H1 (cell line): ENCODE measurements at regions not wholly inside any gene's neighbourhood (a gene's known extent, or its start where the extent isn't known, plus 50 kb on each side); places are given as distances from the start of the nearest gene placed in this dataset.

Source experiments
- CTCF ChIA-PET: fragments of 300-600 bp; sonication (Branson Sonifier 250); formaldehyde crosslinking; loops from one replicate; lab custom pipeline; 2021; ENCODE audit not compliant: partially characterized antibody; lab: Charles Lee
- POLR2A ChIA-PET: fragments of 300-600 bp; sonication (Branson Sonifier 250); formaldehyde crosslinking; loops from one replicate; lab custom pipeline; 2021; ENCODE audit warnings: inconsistent platforms; ENCODE audit not compliant: partially characterized antibody; lab: Charles Lee
- DNase-seq, 2 experiments: peaks; one replicate each; pipeline versions ENCODE4 v3.0.0 to v3.0.0-alpha.2; 2010 to 2022; ENCODE audit warnings: low spot score in 2 of 2, low read depth in 1 of 2, mixed read lengths in 1 of 2
- FAIRE-seq: peaks from 2 replicates; lab custom pipeline; 2011; peaks lifted over from hg19 to GRCh38; lab: Jason Lieb, UNC
- H2AFZ ChIP-seq: 2 replicates; pipeline ENCODE4 v1.8.1; 2012; ENCODE audit warnings: low read length, inconsistent platforms
- H2AK5ac ChIP-seq: 2 replicates; pipeline ENCODE4 v1.6.1; 2013; ENCODE audit warnings: low read depth, low read length
- H2BK120ac ChIP-seq: replicated peaks from 2 replicates; pipeline ENCODE3; 2013; ENCODE audit warnings: low read depth, low read length, inconsistent platforms
- H2BK12ac ChIP-seq: 2 replicates; pipeline ENCODE4 v1.6.1; 2013; ENCODE audit warnings: low read depth, low read length
- H2BK15ac ChIP-seq: 2 replicates; pipeline ENCODE4 v1.6.1; 2013; ENCODE audit warnings: low read length
- H2BK20ac ChIP-seq: 2 replicates; pipeline ENCODE4 v1.6.1; 2013; ENCODE audit warnings: low read length
- H2BK5ac ChIP-seq: 2 replicates; pipeline ENCODE4 v1.6.1; 2013; ENCODE audit warnings: low read depth, low read length
- H3K14ac ChIP-seq: 2 replicates; pipeline ENCODE4 v1.6.1; 2013; ENCODE audit warnings: inconsistent platforms; ENCODE audit not compliant: insufficient read length
- H3K18ac ChIP-seq: 2 replicates; pipeline ENCODE4 v1.6.1; 2013; ENCODE audit warnings: low read length; ENCODE audit errors: extremely low read depth
- H3K23ac ChIP-seq: 2 replicates; pipeline ENCODE4 v1.6.1; 2013; ENCODE audit warnings: inconsistent platforms; ENCODE audit not compliant: insufficient read length
- H3K23me2 ChIP-seq: 2 replicates; pipeline ENCODE4 v1.6.1; 2013; ENCODE audit warnings: low read depth, low read length
- H3K27ac ChIP-seq: 2 replicates; pipeline ENCODE4 v1.6.1; 2011; ENCODE audit warnings: low read depth, low read length, inconsistent platforms
- H3K27me3 ChIP-seq, 4 experiments: replicated peaks in 1 of 4; 1 replicate in 1 of 4; 2 replicates in 3 of 4; pipeline versions ENCODE4 v1.6.1 to v1.8.1; 2011 to 2013; ENCODE audit warnings: low read length in 3 of 4, mild to moderate bottlenecking in 3 of 4, inconsistent platforms in 2 of 4, mixed read lengths in 2 of 4, moderate library complexity in 1 of 4; ENCODE audit not compliant: control insufficient read depth in 3 of 4, insufficient read depth in 3 of 4; ENCODE audit errors: extremely low read depth in 1 of 4
- H3K36me3 ChIP-seq, 4 experiments: 2 replicates each; pipeline versions ENCODE4 v1.6.1 to v1.8.1; 2011 to 2013; ENCODE audit warnings: mild to moderate bottlenecking in 4 of 4, low read length in 3 of 4, moderate library complexity in 2 of 4, control low read depth in 1 of 4, inconsistent platforms in 1 of 4; ENCODE audit not compliant: insufficient read depth in 4 of 4, control insufficient read depth in 2 of 4
- H3K4ac ChIP-seq: replicated peaks from 2 replicates; pipeline ENCODE3; 2013; ENCODE audit warnings: low read length, low read depth, mixed read lengths, inconsistent platforms; ENCODE audit not compliant: insufficient read length
- H3K4me1 ChIP-seq, 4 experiments: replicated peaks in 1 of 4; 1 replicate in 1 of 4; 2 replicates in 3 of 4; pipeline versions ENCODE4 v1.6.1 to v1.8.1; 2011 to 2013; ENCODE audit warnings: low read length in 3 of 4, inconsistent platforms in 2 of 4, mixed read lengths in 1 of 4; ENCODE audit not compliant: insufficient read depth in 4 of 4, control insufficient read depth in 3 of 4
- H3K4me2 ChIP-seq, 2 experiments: 2 replicates each; pipeline versions ENCODE4 v1.6.1 to v1.8.1; 2011 to 2013; ENCODE audit warnings: low read depth in 2 of 2, low read length in 2 of 2, control low read depth in 1 of 2, inconsistent platforms in 1 of 2, mild to moderate bottlenecking in 1 of 2; ENCODE audit not compliant: insufficient read depth in 1 of 2
- H3K4me3 ChIP-seq, 4 experiments: fragments of 200-600, 300-600 bp in 1 of 4; sonication (generic), shearing (Covaris generic), sonication (Bioruptor Twin) in 1 of 4; 2 replicates each; pipeline versions ENCODE4 v1.5.1 to v1.8.1; 2011 to 2016; ENCODE audit warnings: low read length in 4 of 4, low read depth in 3 of 4, control low read depth in 2 of 4, inconsistent platforms in 2 of 4, mild to moderate bottlenecking in 2 of 4, mixed read lengths in 1 of 4, moderate library complexity in 1 of 4; ENCODE audit not compliant: insufficient read depth in 2 of 4; ENCODE audit errors: extremely low read depth in 1 of 4
- H3K56ac ChIP-seq: replicated peaks from 2 replicates; pipeline ENCODE3; 2013; ENCODE audit warnings: low read depth, mild to moderate bottlenecking, mixed read lengths, low read length, inconsistent platforms; ENCODE audit not compliant: insufficient read length
- H3K79me1 ChIP-seq: 2 replicates; pipeline ENCODE4 v1.6.1; 2013; ENCODE audit warnings: low read depth, low read length, control low read depth
- H3K79me2 ChIP-seq, 2 experiments: 2 replicates each; pipeline versions ENCODE4 v1.6.1 to v1.8.1; 2012 to 2013; ENCODE audit warnings: low read length in 2 of 2, mild to moderate bottlenecking in 2 of 2, inconsistent platforms in 1 of 2; ENCODE audit not compliant: insufficient read depth in 2 of 2, control insufficient read depth in 1 of 2
- H3K9ac ChIP-seq, 4 experiments: replicated peaks in 1 of 4; 1 replicate in 1 of 4; 2 replicates in 3 of 4; pipeline versions ENCODE4 v1.6.1 to v1.8.1; 2011 to 2013; ENCODE audit warnings: low read depth in 3 of 4, low read length in 3 of 4, control low read depth in 2 of 4, mild to moderate bottlenecking in 2 of 4, moderate library complexity in 2 of 4, inconsistent platforms in 1 of 4; ENCODE audit errors: extremely low read depth in 1 of 4
- H3K9me3 ChIP-seq, 2 experiments: 2 replicates each; pipeline versions ENCODE4 v1.6.1 to v1.8.1; 2012 to 2013; ENCODE audit warnings: mild to moderate bottlenecking in 2 of 2, moderate library complexity in 2 of 2, control low read depth in 1 of 2, inconsistent platforms in 1 of 2, low read depth in 1 of 2, low read length in 1 of 2, mixed read lengths in 1 of 2; ENCODE audit not compliant: insufficient read depth in 2 of 2
- H4K20me1 ChIP-seq, 2 experiments: replicated peaks in 1 of 2; 2 replicates each; pipeline versions ENCODE3 to v1.8.1; 2011 to 2013; ENCODE audit warnings: inconsistent platforms in 2 of 2, low read length in 2 of 2, mild to moderate bottlenecking in 1 of 2; ENCODE audit not compliant: insufficient read depth in 2 of 2, control insufficient read depth in 1 of 2
- H4K5ac ChIP-seq: 2 replicates; pipeline ENCODE4 v1.6.1; 2013; ENCODE audit warnings: low read length, low read depth, mixed read lengths, inconsistent platforms; ENCODE audit not compliant: insufficient read length
- H4K8ac ChIP-seq: 2 replicates; pipeline ENCODE4 v1.8.0; 2013; ENCODE audit warnings: mild to moderate bottlenecking, moderate library complexity, low read length, inconsistent platforms; ENCODE audit not compliant: insufficient read depth; ENCODE audit errors: extremely low read depth
- H4K91ac ChIP-seq: replicated peaks from 2 replicates; pipeline ENCODE3; 2013; ENCODE audit warnings: low read length, mixed read lengths, inconsistent platforms; ENCODE audit not compliant: insufficient read length
- BCL11A ChIP-seq, 2 experiments: IDR thresholded peaks; one replicate each; pipeline ENCODE4 v1.6.1; 2011; ENCODE audit warnings: low read depth in 2 of 2, low read length in 2 of 2, mild to moderate bottlenecking in 2 of 2
- CBX8 ChIP-seq: fragments of 300-800, 300-1000 bp; sonication (generic); IDR thresholded peaks from 2 replicates; pipeline ENCODE4 v1.7.1; 2016; ENCODE audit warnings: low read depth, low read length, borderline replicate concordance
- CHD1 ChIP-seq: IDR thresholded peaks from 2 replicates; pipeline ENCODE4 v1.6.1; 2012; ENCODE audit warnings: low read depth, low read length, improper control_type of control experiment
- CTCF ChIP-seq, 3 experiments: IDR thresholded peaks; 1 replicate in 2 of 3; 2 replicates in 1 of 3; pipeline versions ENCODE4 v1.5.1 to v1.6.1; 2011; ENCODE audit warnings: low read length in 3 of 3, mild to moderate bottlenecking in 3 of 3, inconsistent platforms in 2 of 3, low read depth in 1 of 3, moderate library complexity in 1 of 3; ENCODE audit not compliant: insufficient read depth in 1 of 3; ENCODE audit errors: control extremely low read depth in 1 of 3
- GTF2F1 ChIP-seq: IDR thresholded peaks from 2 replicates; pipeline ENCODE4 v1.6.1; 2012; ENCODE audit warnings: low read depth, low read length, improper control_type of control experiment, borderline replicate concordance
- JUND ChIP-seq: IDR thresholded peaks from 2 replicates; pipeline ENCODE4 v1.6.1; 2011; ENCODE audit warnings: mild to moderate bottlenecking, improper control_type of control experiment, low read length
- KDM1A ChIP-seq: fragments of 200-600, 300-600 bp; sonication (generic); IDR thresholded peaks from 2 replicates; pipeline ENCODE4 v1.7.1; 2016; ENCODE audit warnings: mild to moderate bottlenecking, low read length, borderline replicate concordance
- KDM5A ChIP-seq: fragments of 200-600 bp; IDR thresholded peaks from 2 replicates; pipeline ENCODE4 v1.7.1; 2012; ENCODE audit warnings: mild to moderate bottlenecking, low read length, inconsistent platforms, mixed read lengths
- PHF8 ChIP-seq: fragments of 200-600 bp; sonication (generic); conservative IDR thresholded peaks from 2 replicates; pipeline ENCODE4 v1.7.1; 2012; ENCODE audit warnings: low read depth, mild to moderate bottlenecking, inconsistent platforms, low read length, moderate library complexity
- RFX5 ChIP-seq: IDR thresholded peaks from 2 replicates; pipeline ENCODE4 v1.6.1; 2011; ENCODE audit warnings: low read depth, low read length, improper control_type of control experiment, borderline replicate concordance
- whole genome bisulfite sequencing, 2 experiments: shearing (Covaris generic) in 1 of 2; methylation state at CpG; one replicate each; pipeline versions ENCODE4 v1.1.6 to v1.1.7; 2013 to 2015; ENCODE audit warnings: low lambda C conversion rate in 2 of 2, mixed read lengths in 2 of 2, inconsistent platforms in 1 of 2, low coverage in 1 of 2, missing lambda C conversion rate in 1 of 2; ENCODE audit not compliant: insufficient replicate concordance in 2 of 2, insufficient coverage in 1 of 2, insufficient read length in 1 of 2; ENCODE audit errors: extremely low coverage in 1 of 2, missing lambda C conversion rate in 1 of 2; 5-methylcytosine and 5-hydroxymethylcytosine counted together

- FAIRE-seq, result no peak
- Histone ChIP-seq H2AFZ (no peak overlapping the region), H3K23ac (no peak overlapping the region), H3K4me1 (no peaks in the 10 kb centered on the region), H3K56ac (no peak overlapping the region), H3K9ac (no peak overlapping the region), H3K9me3 (no peaks in the 10 kb centered on the region), H3K4ac (no peak overlapping the region), H2BK15ac (no peak overlapping the region), H3K4me3 (no peak overlapping the region), H3K27ac (no peak overlapping the region), H4K91ac (no peak overlapping the region), H2BK12ac (no peak overlapping the region), H2BK5ac (no peak overlapping the region), H4K8ac (no peak overlapping the region), H3K79me1 (no peaks in the 10 kb centered on the region), H4K5ac (no peak overlapping the region), H2BK120ac (no peak overlapping the region), H3K14ac (no peak overlapping the region), H3K27me3 (peaks cover 0 to 1% (median 0%) of the 10 kb centered on the region in 4 experiments; a peak in 1 of 7 replicates), H3K79me2 (no peaks in the 10 kb centered on the region), H3K23me2 (no peaks in the 10 kb centered on the region; the same call in 1 of the 2 replicates), H3K4me2 (no peak overlapping the region), H2AK5ac (no peak overlapping the region), H3K18ac (no peak overlapping the region), H4K20me1 (no peaks in the 10 kb centered on the region), H3K36me3 (no peaks in the 10 kb centered on the region), H2BK20ac (no peak overlapping the region)
- POLR2A ChIA-PET, result no interaction called here
- no peak for DNase-seq
- CTCF ChIA-PET, result interaction anchor here (2.5 kb wide), 1 partner anchor 8 kb away, joined by 10 read pairs; no protein-coding TSS in a partner anchor
- 97% methylated on average over 2 of the region's 2 CpGs; no CpG with 5 or more reads in 1 of the 2 experiments for WGBS, 2 experiments
- no peak for TF ChIP-seq RFX5
- no peak for TF ChIP-seq GTF2F1
- TF ChIP-seq CHD1, result no peak
- TF ChIP-seq KDM1A, result no peak
- no peak for TF ChIP-seq PHF8
- no peak for TF ChIP-seq KDM5A
- no peak for TF ChIP-seq BCL11A (IDR thresholded peaks at IDR 0.05; ENCODE audit: low read depth in 2 of 2, low read length in 2 of 2)
- TF ChIP-seq JUND, result no peak
- no peak for TF ChIP-seq CBX8
- TF ChIP-seq CTCF (IDR thresholded peaks at IDR 0.05; ENCODE audit: control extremely low read depth in 1 of 3, insufficient read depth in 1 of 3, low read depth in 1 of 3, low read length in 3 of 3), result no peak
These were observed 571.5 kb upstream of the TENM3 start for GRCh38 chr4:181671672-181672071.
